Caco-2 (cell line): ENCODE measurements at regions not wholly inside any gene's neighbourhood (a gene's known extent, or its start where the extent isn't known, plus 50 kb on each side); places are given as distances from the start of the nearest gene placed in this dataset.

ENCODE experiments used
- BruUV-seq: library from RNA; stranded (reverse); fragments of 400-500 nt; replicated peaks from 2 replicates; lab custom pipeline; 2021; lab: Mats Ljungman, UMichigan
- CTCF ChIA-PET: fragments of 300-600 bp; sonication (Branson Sonifier 250); formaldehyde crosslinking; loops from one replicate; lab custom pipeline; 2022; ENCODE audit warnings: antibody characterized with exemption; lab: Charles Lee
- POLR2A ChIA-PET: fragments of 300-600 bp; sonication (Branson Sonifier 250); formaldehyde crosslinking; loops from one replicate; lab custom pipeline; 2022; ENCODE audit warnings: antibody characterized with exemption; lab: Charles Lee
- DNase-seq, 2 experiments: peaks; one replicate each; pipeline versions ENCODE4 v3.0.0 to v3.0.0-alpha.2; 2020 to 2022
- H3K27me3 ChIP-seq: replicated peaks from 2 replicates; pipeline ENCODE4 v1.6.0; 2011; ENCODE audit warnings: low read length; ENCODE audit not compliant: control insufficient read depth, insufficient read depth
- H3K36me3 ChIP-seq: 2 replicates; pipeline ENCODE4 v1.5.1; 2011; ENCODE audit warnings: low read length; ENCODE audit not compliant: control insufficient read depth, insufficient read depth
- H3K4me1 ChIP-seq: fragments of 250-450 bp; sonication (Bioruptor Pico); 2 replicates; pipeline ENCODE4 v1.5.1; 2020; ENCODE audit warnings: mild to moderate bottlenecking
- H3K4me3 ChIP-seq: 2 replicates; pipeline ENCODE4 v1.5.1; 2011; ENCODE audit warnings: low read depth, mild to moderate bottlenecking, control low read depth, low read length
- H3K9me3 ChIP-seq: fragments of 250-450 bp; sonication (Bioruptor Pico); 2 replicates; pipeline ENCODE4 v1.5.1; 2020; ENCODE audit warnings: mild to moderate bottlenecking, moderate library complexity
- H3K27ac Mint-ChIP-seq: one replicate; pipeline ENCODE4 v1.8.0; 2022; ENCODE audit warnings: mixed read lengths; ENCODE audit not compliant: unreplicated experiment
- H3K27me3 Mint-ChIP-seq: one replicate; pipeline ENCODE4 v1.8.0; 2022; ENCODE audit warnings: mixed read lengths; ENCODE audit not compliant: insufficient read depth, unreplicated experiment
- H3K36me3 Mint-ChIP-seq: one replicate; pipeline ENCODE4 v1.8.0; 2022; ENCODE audit warnings: mild to moderate bottlenecking, mixed read lengths; ENCODE audit not compliant: insufficient read depth, unreplicated experiment
- H3K4me1 Mint-ChIP-seq: one replicate; pipeline ENCODE4 v1.8.0; 2022; ENCODE audit warnings: low read depth, mixed read lengths; ENCODE audit not compliant: unreplicated experiment
- H3K4me3 Mint-ChIP-seq: one replicate; pipeline ENCODE4 v1.8.0; 2022; ENCODE audit warnings: mild to moderate bottlenecking, moderate library complexity, mixed read lengths; ENCODE audit not compliant: unreplicated experiment
- H3K9me3 Mint-ChIP-seq: one replicate; pipeline ENCODE4 v1.8.0; 2022; ENCODE audit warnings: mixed read lengths; ENCODE audit not compliant: unreplicated experiment
- CTCF ChIP-seq, 2 experiments: fragments of 200-600 bp in 1 of 2; IDR thresholded peaks; 1 replicate in 1 of 2; 2 replicates in 1 of 2; pipeline versions ENCODE4 v1.5.1 to v1.8.0; 2011 to 2022; ENCODE audit warnings: antibody characterized with exemption in 1 of 2, control low read depth in 1 of 2, inconsistent platforms in 1 of 2, low read depth in 1 of 2, low read length in 1 of 2, mild to moderate bottlenecking in 1 of 2, moderate library complexity in 1 of 2; ENCODE audit not compliant: insufficient read depth in 1 of 2, severe bottlenecking in 1 of 2, unreplicated experiment in 1 of 2
- intact Hi-C: fragments of 100-400 bp; cut with micrococcal nuclease; formaldehyde crosslinking; loops from one replicate; pipeline ENCODE4 v1.10.0; 2022; ENCODE audit not compliant: unreplicated experiment

GRCh38 chr9:115300116-115300515, 182.2 kb upstream of the TNC start:
- ChIA-PET POLR2A (no interaction called here), CTCF (no interaction called here)
- Mint-ChIP-seq H3K9me3 (peaks cover 12% of the 10 kb centered on the region), H3K36me3 (no peaks in the 10 kb centered on the region), H3K27me3 (no peaks in the 10 kb centered on the region), H3K4me3 (no peak overlapping the region), H3K27ac (no peak overlapping the region), H3K4me1 (peaks cover 9% of the 10 kb centered on the region)
- Histone ChIP-seq H3K36me3 (no peaks in the 10 kb centered on the region), H3K27me3 (no peaks in the 10 kb centered on the region), H3K9me3 (no peaks in the 10 kb centered on the region), H3K4me1 (peaks cover 9% of the 10 kb centered on the region), H3K4me3 (no peak overlapping the region)
- no peak for TF ChIP-seq CTCF (IDR thresholded peaks at IDR 0.05; ENCODE audit: insufficient read depth in 1 of 2, low read depth in 1 of 2, low read length in 1 of 2, severe bottlenecking in 1 of 2, unreplicated experiment in 1 of 2)
- intact Hi-C loops, result no loop called here
- no TSS peak for BruUV-seq
- no peak for DNase-seq

GRCh38 chr9:115300874-115301273, 182.9 kb upstream of the TNC start:
- Mint-ChIP-seq H3K36me3 (no peaks in the 10 kb centered on the region), H3K9me3 (peaks cover 12% of the 10 kb centered on the region), H3K4me1 (peaks cover 1% of the 10 kb centered on the region), H3K4me3 (no peak overlapping the region), H3K27me3 (no peaks in the 10 kb centered on the region), H3K27ac (no peak overlapping the region)
- H3K9me3 ChIP-seq, result no peaks in the 10 kb centered on the region
- TF ChIP-seq CTCF (IDR thresholded peaks at IDR 0.05; ENCODE audit: insufficient read depth in 1 of 2, low read depth in 1 of 2, low read length in 1 of 2, severe bottlenecking in 1 of 2, unreplicated experiment in 1 of 2), result no peak
- ChIA-PET POLR2A (no interaction called here), CTCF (no interaction called here)
- H3K27me3 ChIP-seq, result no peaks in the 10 kb centered on the region
- no peaks in the 10 kb centered on the region for H3K36me3 ChIP-seq
- peaks cover 2% of the 10 kb centered on the region for H3K4me1 ChIP-seq
- no peak overlapping the region for H3K4me3 ChIP-seq
- no TSS peak for BruUV-seq
- intact Hi-C loops, result no loop called here
- DNase-seq, result no peak

GRCh38 chr9:115301581-115301980, 183.6 kb upstream of the TNC start:
- no peak for TF ChIP-seq CTCF (IDR thresholded peaks at IDR 0.05; ENCODE audit: insufficient read depth in 1 of 2, low read depth in 1 of 2, low read length in 1 of 2, severe bottlenecking in 1 of 2, unreplicated experiment in 1 of 2)
- H3K4me1 Mint-ChIP-seq, result no peaks in the 10 kb centered on the region
- BruUV-seq, result no TSS peak
- H3K36me3 Mint-ChIP-seq, result no peaks in the 10 kb centered on the region
- no peaks in the 10 kb centered on the region for H3K27me3 ChIP-seq
- H3K4me1 ChIP-seq, result no peaks in the 10 kb centered on the region
- ChIA-PET CTCF (no interaction called here), POLR2A (no interaction called here)
- no peak overlapping the region for H3K4me3 Mint-ChIP-seq
- no peaks in the 10 kb centered on the region for H3K36me3 ChIP-seq
- H3K9me3 Mint-ChIP-seq, result peaks cover 12% of the 10 kb centered on the region
- no peaks in the 10 kb centered on the region for H3K27me3 Mint-ChIP-seq
- H3K27ac Mint-ChIP-seq, result no peak overlapping the region
- H3K4me3 ChIP-seq, result no peak overlapping the region
- DNase-seq, result no peak
- intact Hi-C loops, result no loop called here
- no peaks in the 10 kb centered on the region for H3K9me3 ChIP-seq
